ENCODE measurements at regions not wholly inside any gene's neighbourhood (a gene's known extent, or its start where the extent isn't known, plus 50 kb on each side); places are given as distances from the start of the nearest gene placed in this dataset.

GRCh38 chr11:18878211-18878610 is 61.0 kb downstream of the MRGPRX1 start:
- TF ChIP-seq POLR2A (IDR thresholded peaks at IDR 0.05): no peak
- TF ChIP-seq POLR2AphosphoS5 (IDR thresholded peaks at IDR 0.05): no peak
- TF ChIP-seq CTCF (IDR thresholded peaks at IDR 0.05): no peak
- WGBS: 74% methylated on average over 5 of the region's 5 CpGs
- Histone ChIP-seq H3K27ac (no peak overlapping the region), H3K9me3 (no peaks in the 10 kb centered on the region), H3K27me3 (replicated peaks; ENCODE audit: insufficient read depth) (no peaks in the 10 kb centered on the region), H3K4me1 (replicated peaks) (no peaks in the 10 kb centered on the region), H3K36me3 (no peaks in the 10 kb centered on the region), H3K4me3 (no peak overlapping the region)
- intact Hi-C loops (cut with DNase I): no loop called here
- DNase-seq (ENCODE audit: low spot score): no peak

GRCh38 chr11:18865951-18866350 is 73.3 kb downstream of the MRGPRX1 start:
- no peaks in the 10 kb centered on the region for H3K9me3 ChIP-seq
- 85% methylated on average over 2 of the region's 2 CpGs for WGBS
- intact Hi-C loops (cut with DNase I): no loop called here
- no peak overlapping the region for H3K27ac ChIP-seq
- no peaks in the 10 kb centered on the region for H3K4me1 ChIP-seq (replicated peaks)
- no peak overlapping the region for H3K4me3 ChIP-seq
- H3K27me3 ChIP-seq (replicated peaks; ENCODE audit: insufficient read depth): no peaks in the 10 kb centered on the region
- no peaks in the 10 kb centered on the region for H3K36me3 ChIP-seq
- no peak for TF ChIP-seq CTCF (IDR thresholded peaks at IDR 0.05)
- TF ChIP-seq POLR2AphosphoS5 (IDR thresholded peaks at IDR 0.05): no peak
- no peak for TF ChIP-seq POLR2A (IDR thresholded peaks at IDR 0.05)
- no peak for DNase-seq (ENCODE audit: low spot score)

- intact Hi-C loops (cut with DNase I): no loop called here
- WGBS: 72% methylated on average over 3 of the region's 3 CpGs
- DNase-seq (ENCODE audit: low spot score): no peak
Measured at GRCh38 chr11:18865261-18865660, 73.7 kb upstream of the PTPN5 start.

GRCh38 chr11:18853086-18853720 is 61.6 kb upstream of the PTPN5 start:
- TF ChIP-seq CTCF (IDR thresholded peaks at IDR 0.05): peak in 3 of 4 experiments; percentile 36 to 50 (median 46)
- no peak for TF ChIP-seq POLR2AphosphoS5 (IDR thresholded peaks at IDR 0.05)
- H3K4me1 ChIP-seq (replicated peaks): no peaks in the 10 kb centered on the region
- intact Hi-C loops (cut with DNase I): no loop called here
- H3K4me3 ChIP-seq: no peak overlapping the region
- WGBS: 36% methylated on average over 5 of the region's 5 CpGs
- no peak overlapping the region for H3K27ac ChIP-seq
- peak; percentile 22 for DNase-seq (ENCODE audit: low spot score)
- no peaks in the 10 kb centered on the region for H3K9me3 ChIP-seq
- no peaks in the 10 kb centered on the region for H3K27me3 ChIP-seq (replicated peaks; ENCODE audit: insufficient read depth)
- H3K36me3 ChIP-seq: no peaks in the 10 kb centered on the region

More at GRCh38 chr11:18865261-18865660, 73.7 kb upstream of the PTPN5 start:
- H3K27ac ChIP-seq: no peak overlapping the region
- no peaks in the 10 kb centered on the region for H3K9me3 ChIP-seq
- no peaks in the 10 kb centered on the region for H3K27me3 ChIP-seq (replicated peaks; ENCODE audit: insufficient read depth)
- H3K4me1 ChIP-seq (replicated peaks): no peaks in the 10 kb centered on the region
- no peak overlapping the region for H3K4me3 ChIP-seq
- no peaks in the 10 kb centered on the region for H3K36me3 ChIP-seq
- TF ChIP-seq POLR2AphosphoS5 (IDR thresholded peaks at IDR 0.05) (no peak), POLR2A (IDR thresholded peaks at IDR 0.05) (no peak), CTCF (IDR thresholded peaks at IDR 0.05) (no peak)

- Histone ChIP-seq H3K27ac (no peak overlapping the region), H3K9me3 (no peaks in the 10 kb centered on the region), H3K27me3 (replicated peaks; ENCODE audit: insufficient read depth) (no peaks in the 10 kb centered on the region), H3K36me3 (no peaks in the 10 kb centered on the region), H3K4me3 (no peak overlapping the region), H3K4me1 (replicated peaks) (no peaks in the 10 kb centered on the region)
- no peak for DNase-seq (ENCODE audit: low spot score)
- intact Hi-C loops (cut with DNase I): no loop called here
- no peak for TF ChIP-seq POLR2A (IDR thresholded peaks at IDR 0.05)
- no peak for TF ChIP-seq POLR2AphosphoS5 (IDR thresholded peaks at IDR 0.05)
- no peak for TF ChIP-seq CTCF (IDR thresholded peaks at IDR 0.05)
- whole genome bisulfite sequencing: 100% methylated on average over 1 of the region's 1 CpG
Measured at GRCh38 chr11:18849406-18849805, 57.8 kb upstream of the PTPN5 start.

Measured in prostate gland (tissue), 2 donors.